LNCaP clone FGC (cell line): ENCODE measurements at regions not wholly inside any gene's neighbourhood (a gene's known extent, or its start where the extent isn't known, plus 50 kb on each side); places are given as distances from the start of the nearest gene placed in this dataset.

ENCODE experiments used
- DNase-seq: peaks from one replicate; pipeline ENCODE4 v3.0.0-alpha.2; 2011; ENCODE audit warnings: low read depth
- H3K4me3 ChIP-seq: 2 replicates; pipeline ENCODE4 v1.5.1; 2011; ENCODE audit warnings: mild to moderate bottlenecking, low read depth, low read length, control low read depth
- CTCF ChIP-seq: IDR thresholded peaks from 2 replicates; pipeline ENCODE4 v1.5.1; 2012; ENCODE audit warnings: mild to moderate bottlenecking; ENCODE audit not compliant: control insufficient read depth, insufficient read depth; ENCODE audit errors: extremely low read depth

- no peak overlapping the region for H3K4me3 ChIP-seq
- no peak for TF ChIP-seq CTCF
- no peak for DNase-seq
Observed at GRCh38 chr1:56311766-56312165, 267.6 kb downstream of the PLPP3 start.

DNA sequence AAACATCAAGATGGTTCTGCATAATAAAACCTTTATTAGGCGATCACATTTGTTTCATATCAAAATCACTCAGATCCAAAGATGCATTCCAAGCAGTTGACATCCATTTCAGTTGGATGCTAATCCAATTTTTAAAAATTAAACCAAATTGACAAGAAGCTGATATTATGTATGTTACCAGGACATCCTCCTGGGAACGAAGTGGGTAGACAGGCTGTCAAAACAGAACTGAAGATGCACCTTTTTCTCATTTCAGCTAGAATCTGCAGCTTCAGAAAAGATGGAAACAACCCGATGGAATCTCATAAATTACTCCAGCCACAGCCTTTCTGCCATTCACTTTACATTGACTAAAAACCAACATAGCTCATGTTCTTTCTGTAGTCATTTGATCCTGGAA, 268.4 kb downstream of the PLPP3 start:
- no peak overlapping the region for H3K4me3 ChIP-seq
- no peak for DNase-seq
- TF ChIP-seq CTCF, result no peak

DNA sequence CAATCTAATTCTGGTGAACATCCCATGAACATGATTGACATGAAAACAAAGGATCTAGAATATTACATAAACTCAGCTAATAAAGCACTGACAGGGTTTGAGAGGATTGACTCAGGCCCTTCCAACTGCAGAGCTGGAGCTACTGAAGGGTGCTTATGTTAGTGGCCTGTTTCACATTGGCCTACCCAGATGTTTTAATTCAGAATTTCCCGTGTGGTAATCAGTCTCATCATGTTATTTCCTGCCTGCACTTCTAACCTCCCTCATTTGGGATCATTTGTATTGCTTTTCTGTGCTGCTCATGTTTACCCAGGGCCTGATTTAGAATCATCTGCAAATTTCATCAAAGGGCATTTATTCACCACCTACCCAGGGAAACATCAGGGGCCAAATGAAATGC, 270.3 kb downstream of the PLPP3 start:
- no peak for TF ChIP-seq CTCF
- no peak overlapping the region for H3K4me3 ChIP-seq
- DNase-seq, result no peak

GRCh38 chr1:56304975-56305374, 274.4 kb downstream of the PLPP3 start:
- TF ChIP-seq CTCF, result no peak
- H3K4me3 ChIP-seq, result no peak overlapping the region
- no peak for DNase-seq

DNA sequence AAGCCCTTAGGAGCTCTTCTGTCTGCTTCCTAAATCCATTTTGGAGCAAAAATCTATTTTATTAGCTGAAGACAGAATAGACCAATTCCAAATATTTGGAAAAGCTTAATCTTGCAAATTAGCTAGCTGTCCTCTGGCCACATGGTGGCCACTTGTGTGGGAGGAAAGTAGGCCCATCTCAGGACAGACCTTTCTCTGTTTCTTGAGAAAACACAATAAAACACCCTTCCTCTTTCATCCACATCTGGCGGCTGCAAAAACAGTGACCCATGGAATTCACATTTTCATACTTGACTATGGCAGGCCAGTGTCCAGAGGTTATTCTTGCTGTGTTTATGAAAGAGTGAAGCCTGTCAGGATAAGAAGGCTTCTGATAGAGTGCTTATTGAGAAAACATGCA, 275.6 kb downstream of the PLPP3 start:
- no peak for TF ChIP-seq CTCF
- no peak overlapping the region for H3K4me3 ChIP-seq
- DNase-seq, result no peak

- no peak for TF ChIP-seq CTCF
- H3K4me3 ChIP-seq, result no peak overlapping the region
- DNase-seq, result no peak
Observed at GRCh38 chr1:56302878-56303277, 276.5 kb downstream of the PLPP3 start.

GRCh38 chr1:56301791-56302190, 277.6 kb downstream of the PLPP3 start:
- no peak overlapping the region for H3K4me3 ChIP-seq
- DNase-seq, result no peak
- TF ChIP-seq CTCF, result no peak
